Peyer's patch (tissue), 4 donors: ENCODE measurements at regions not wholly inside any gene's neighbourhood (a gene's known extent, or its start where the extent isn't known, plus 50 kb on each side); places are given as distances from the start of the nearest gene placed in this dataset.
A peak's percentile ranks its signal among the peaks of the same experiment; 100 is the strongest.

Source experiments
- DNase-seq, 3 donors: peaks; one replicate each; pipeline ENCODE4 v3.0.0-alpha.2; 2017 to 2019
- H3K27ac ChIP-seq, 4 donors: fragments of 200-600 bp; sonication (generic); one replicate each; pipeline ENCODE4 v1.5.1; 2016 to 2019
- H3K27me3 ChIP-seq, 2 donors: fragments of 200-600 bp; sonication (generic); one replicate each; pipeline ENCODE4 v1.5.1; 2019
- H3K36me3 ChIP-seq, 3 donors: fragments of 200-600 bp; sonication (generic); one replicate each; pipeline ENCODE4 v1.5.1; 2016 to 2019
- H3K4me1 ChIP-seq, 4 donors: fragments of 200-600 bp; sonication (generic); one replicate each; pipeline ENCODE4 v1.5.1; 2016 to 2019
- H3K4me3 ChIP-seq, 4 donors: fragments of 200-600 bp; sonication (generic); 1 replicate in 3 of 4; 2 replicates in 1 of 4; pipeline ENCODE4 v1.5.1; 2016 to 2019; ENCODE audit warnings: mild to moderate bottlenecking in 1 of 4
- H3K9me3 ChIP-seq, 4 donors: fragments of 200-600 bp; sonication (generic); one replicate each; pipeline ENCODE4 v1.5.1; 2016 to 2019; ENCODE audit warnings: mild to moderate bottlenecking in 1 of 4
- POLR2A ChIP-seq, 2 donors: fragments of 450-650 bp; IDR thresholded peaks; one replicate each; pipeline ENCODE4 v1.5.1; 2017; ENCODE audit warnings: antibody characterized with exemption in 2 of 2, mild to moderate bottlenecking in 2 of 2, moderate library complexity in 2 of 2
- TF ChIP-seq, protein P1 (sequence below), 6 experiments: fragments of 450-650 bp in 4 of 6; fragments of 200-600 bp in 2 of 6; sonication (generic) in 1 of 6; IDR thresholded peaks; one replicate each; pipeline ENCODE4 v1.5.1; 2017 to 2019; ENCODE audit warnings: antibody characterized with exemption in 6 of 6, mild to moderate bottlenecking in 3 of 6, moderate library complexity in 1 of 6

GRCh38 chr9:91086657-91087461 lies 274.9 kb downstream of the AUH start:
- Histone ChIP-seq H3K36me3 (no peaks in the 10 kb centered on the region), H3K4me3 (no peak overlapping the region), H3K9me3 (no peaks in the 10 kb centered on the region), H3K27me3 (no peaks in the 10 kb centered on the region), H3K4me1 (no peaks in the 10 kb centered on the region), H3K27ac (no peak overlapping the region)
- TF ChIP-seq POLR2A (IDR thresholded peaks at IDR 0.05), result no peak
- TF ChIP-seq, protein P1, sequence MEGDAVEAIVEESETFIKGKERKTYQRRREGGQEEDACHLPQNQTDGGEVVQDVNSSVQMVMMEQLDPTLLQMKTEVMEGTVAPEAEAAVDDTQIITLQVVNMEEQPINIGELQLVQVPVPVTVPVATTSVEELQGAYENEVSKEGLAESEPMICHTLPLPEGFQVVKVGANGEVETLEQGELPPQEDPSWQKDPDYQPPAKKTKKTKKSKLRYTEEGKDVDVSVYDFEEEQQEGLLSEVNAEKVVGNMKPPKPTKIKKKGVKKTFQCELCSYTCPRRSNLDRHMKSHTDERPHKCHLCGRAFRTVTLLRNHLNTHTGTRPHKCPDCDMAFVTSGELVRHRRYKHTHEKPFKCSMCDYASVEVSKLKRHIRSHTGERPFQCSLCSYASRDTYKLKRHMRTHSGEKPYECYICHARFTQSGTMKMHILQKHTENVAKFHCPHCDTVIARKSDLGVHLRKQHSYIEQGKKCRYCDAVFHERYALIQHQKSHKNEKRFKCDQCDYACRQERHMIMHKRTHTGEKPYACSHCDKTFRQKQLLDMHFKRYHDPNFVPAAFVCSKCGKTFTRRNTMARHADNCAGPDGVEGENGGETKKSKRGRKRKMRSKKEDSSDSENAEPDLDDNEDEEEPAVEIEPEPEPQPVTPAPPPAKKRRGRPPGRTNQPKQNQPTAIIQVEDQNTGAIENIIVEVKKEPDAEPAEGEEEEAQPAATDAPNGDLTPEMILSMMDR (IDR thresholded peaks at IDR 0.05), result no peak
- DNase-seq, result no peak

DNA sequence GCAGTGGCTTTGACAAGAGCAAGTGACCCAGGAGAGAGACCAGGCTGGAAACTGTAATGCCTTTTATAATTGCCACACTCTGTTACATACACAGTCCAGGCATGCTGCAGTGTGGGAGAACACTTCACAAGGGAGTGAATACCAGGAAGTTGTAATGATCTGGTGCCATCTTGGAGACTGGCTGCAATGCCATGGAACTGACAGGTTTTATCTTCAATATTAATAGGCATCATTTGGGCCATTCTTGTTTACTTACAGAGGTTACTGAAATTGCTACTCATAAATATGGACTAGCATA lies 274.3 kb downstream of the AUH start:
- Histone ChIP-seq H3K27me3 (no peaks in the 10 kb centered on the region), H3K4me3 (no peak overlapping the region), H3K27ac (no peak overlapping the region), H3K36me3 (no peaks in the 10 kb centered on the region), H3K4me1 (no peaks in the 10 kb centered on the region), H3K9me3 (no peaks in the 10 kb centered on the region)
- no peak for DNase-seq
- no peak for TF ChIP-seq POLR2A (IDR thresholded peaks at IDR 0.05)
- TF ChIP-seq, protein P1 (IDR thresholded peaks at IDR 0.05), result no peak

DNA sequence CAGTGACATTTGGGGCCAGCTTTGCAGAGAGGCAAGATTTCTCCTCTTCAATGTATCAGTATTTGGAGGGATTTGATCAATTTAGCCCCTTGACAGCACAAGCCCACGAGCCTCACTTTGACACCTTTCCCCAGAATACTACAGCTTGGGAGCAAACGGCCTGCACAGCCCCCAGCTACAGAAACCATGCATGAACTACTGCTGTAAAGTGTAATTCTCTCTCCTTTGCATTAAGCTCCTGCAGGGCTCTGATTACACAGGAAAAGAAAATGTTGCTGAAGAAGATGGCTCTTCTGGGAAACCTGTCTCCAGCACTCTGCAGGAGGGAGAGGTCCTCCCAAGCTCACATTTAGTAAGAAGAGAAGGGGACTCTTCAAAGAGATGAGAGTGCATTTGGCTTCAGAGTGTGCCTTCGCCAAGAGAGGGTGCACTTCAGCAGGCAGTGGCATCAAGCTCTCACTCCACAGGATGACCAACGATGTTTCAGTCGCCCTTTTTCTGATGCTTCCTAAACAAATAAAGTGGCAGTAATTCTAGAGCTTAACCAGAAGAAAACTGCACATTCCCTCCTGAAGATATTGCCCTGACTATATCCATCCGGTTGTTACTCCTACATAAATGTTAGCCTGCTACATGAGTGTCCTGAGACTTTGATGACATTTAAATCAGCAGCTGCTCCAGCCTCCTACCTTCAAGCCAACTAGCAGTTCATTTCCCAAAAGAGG lies 272.2 kb downstream of the AUH start:
- H3K27ac ChIP-seq, result no peak overlapping the region
- no peaks in the 10 kb centered on the region for H3K9me3 ChIP-seq
- DNase-seq, result peak in 2 of 3 donors; percentile 28 to 77
- no peaks in the 10 kb centered on the region for H3K36me3 ChIP-seq
- H3K27me3 ChIP-seq, result no peaks in the 10 kb centered on the region
- no peak overlapping the region for H3K4me3 ChIP-seq
- TF ChIP-seq, protein P1 (IDR thresholded peaks at IDR 0.05), result peak in 4 of 6 experiments; percentile 48 to 62 (median 54)
- no peak for TF ChIP-seq POLR2A (IDR thresholded peaks at IDR 0.05)
- no peaks in the 10 kb centered on the region for H3K4me1 ChIP-seq

DNA sequence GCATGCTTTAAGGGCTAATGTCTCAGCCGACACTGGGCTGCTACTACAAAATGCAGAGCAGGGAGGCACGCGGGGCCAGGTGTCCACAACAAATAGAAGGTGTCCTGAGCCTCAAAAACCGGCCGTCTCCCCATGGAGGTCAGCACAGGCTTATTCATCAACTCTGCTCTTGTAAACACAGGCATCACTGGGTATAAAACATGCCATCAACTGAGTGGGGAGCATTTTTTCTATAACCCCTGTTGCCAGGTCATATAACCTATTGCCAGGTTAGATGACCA lies 271.6 kb downstream of the AUH start:
- H3K36me3 ChIP-seq, result no peaks in the 10 kb centered on the region
- H3K4me3 ChIP-seq, result no peak overlapping the region
- TF ChIP-seq POLR2A (IDR thresholded peaks at IDR 0.05), result no peak
- TF ChIP-seq, protein P1 (IDR thresholded peaks at IDR 0.05), result no peak
- H3K27me3 ChIP-seq, result no peaks in the 10 kb centered on the region
- no peak overlapping the region for H3K27ac ChIP-seq
- no peak for DNase-seq
- no peaks in the 10 kb centered on the region for H3K4me1 ChIP-seq
- no peaks in the 10 kb centered on the region for H3K9me3 ChIP-seq

GRCh38 chr9:91092214-91092613 lies 269.5 kb downstream of the AUH start:
- H3K9me3 ChIP-seq, result no peaks in the 10 kb centered on the region
- no peaks in the 10 kb centered on the region for H3K36me3 ChIP-seq
- no peak overlapping the region for H3K4me3 ChIP-seq
- H3K4me1 ChIP-seq, result no peaks in the 10 kb centered on the region
- no peak overlapping the region for H3K27ac ChIP-seq
- no peak for DNase-seq
- H3K27me3 ChIP-seq, result no peaks in the 10 kb centered on the region
- TF ChIP-seq, protein P1 (IDR thresholded peaks at IDR 0.05), result no peak
- TF ChIP-seq POLR2A (IDR thresholded peaks at IDR 0.05), result no peak
